Sigmoid colon (tissue), 4 donors: ENCODE measurements at regions not wholly inside any gene's neighbourhood (a gene's known extent, or its start where the extent isn't known, plus 50 kb on each side); places are given as distances from the start of the nearest gene placed in this dataset.

Source experiments
- EP300 ChIP-seq, 4 donors: sonication (generic); formaldehyde crosslinking; IDR thresholded peaks; one replicate each; pipeline ENCODE4 v1.6.1; 2017; ENCODE audit warnings: antibody characterized with exemption in 4 of 4
- POLR2A ChIP-seq, 2 donors: fragments of 450-650 bp; IDR thresholded peaks; one replicate each; pipeline ENCODE4 v1.6.1; 2016; ENCODE audit warnings: antibody characterized with exemption in 2 of 2, mild to moderate bottlenecking in 2 of 2, moderate library complexity in 2 of 2
- POLR2AphosphoS5 ChIP-seq, 4 donors: sonication (generic); formaldehyde crosslinking; IDR thresholded peaks; one replicate each; pipeline ENCODE4 v1.6.1; 2017; ENCODE audit warnings: antibody characterized with exemption in 4 of 4
- TF ChIP-seq, protein P1 (sequence below), 4 experiments: fragments of 450-650 bp in 3 of 4; fragments of 200-600 bp in 1 of 4; IDR thresholded peaks; one replicate each; pipeline ENCODE4 v1.5.1; 2016 to 2019; ENCODE audit warnings: antibody characterized with exemption in 4 of 4, mild to moderate bottlenecking in 3 of 4, moderate library complexity in 2 of 4

DNA sequence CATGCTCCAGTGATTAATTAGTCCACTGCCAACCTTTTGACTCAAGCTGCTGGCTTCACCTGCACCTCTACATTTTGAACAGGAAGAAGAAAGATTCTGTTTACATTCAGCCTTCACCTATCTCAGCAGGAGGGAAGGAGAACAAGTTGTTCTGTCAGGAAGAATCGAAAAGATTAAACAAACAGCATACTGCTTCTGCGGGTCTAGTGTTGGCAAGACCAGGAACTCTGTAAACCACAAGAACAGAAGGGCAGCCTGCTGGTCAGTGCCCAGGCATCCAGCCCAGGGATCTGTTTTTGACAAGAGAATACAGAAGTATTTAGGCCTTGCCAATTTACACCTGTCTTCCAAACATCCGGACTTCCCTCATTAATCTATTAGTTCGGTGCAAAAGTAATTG, 189.7 kb downstream of the CHD9NB start:
- TF ChIP-seq POLR2A (IDR thresholded peaks at IDR 0.05) (no peak), POLR2AphosphoS5 (IDR thresholded peaks at IDR 0.05) (no peak), EP300 (IDR thresholded peaks at IDR 0.05) (no peak)
- TF ChIP-seq, protein P1, sequence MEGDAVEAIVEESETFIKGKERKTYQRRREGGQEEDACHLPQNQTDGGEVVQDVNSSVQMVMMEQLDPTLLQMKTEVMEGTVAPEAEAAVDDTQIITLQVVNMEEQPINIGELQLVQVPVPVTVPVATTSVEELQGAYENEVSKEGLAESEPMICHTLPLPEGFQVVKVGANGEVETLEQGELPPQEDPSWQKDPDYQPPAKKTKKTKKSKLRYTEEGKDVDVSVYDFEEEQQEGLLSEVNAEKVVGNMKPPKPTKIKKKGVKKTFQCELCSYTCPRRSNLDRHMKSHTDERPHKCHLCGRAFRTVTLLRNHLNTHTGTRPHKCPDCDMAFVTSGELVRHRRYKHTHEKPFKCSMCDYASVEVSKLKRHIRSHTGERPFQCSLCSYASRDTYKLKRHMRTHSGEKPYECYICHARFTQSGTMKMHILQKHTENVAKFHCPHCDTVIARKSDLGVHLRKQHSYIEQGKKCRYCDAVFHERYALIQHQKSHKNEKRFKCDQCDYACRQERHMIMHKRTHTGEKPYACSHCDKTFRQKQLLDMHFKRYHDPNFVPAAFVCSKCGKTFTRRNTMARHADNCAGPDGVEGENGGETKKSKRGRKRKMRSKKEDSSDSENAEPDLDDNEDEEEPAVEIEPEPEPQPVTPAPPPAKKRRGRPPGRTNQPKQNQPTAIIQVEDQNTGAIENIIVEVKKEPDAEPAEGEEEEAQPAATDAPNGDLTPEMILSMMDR (IDR thresholded peaks at IDR 0.05), result no peak
